A549 (cell line): ENCODE measurements at regions not wholly inside any gene's neighbourhood (a gene's known extent, or its start where the extent isn't known, plus 50 kb on each side); places are given as distances from the start of the nearest gene placed in this dataset.

Experiments
- CTCF ChIP-seq: fragments of >200 bp; sonication (Bioruptor Twin); formaldehyde crosslinking; IDR thresholded peaks from 3 replicates; pipeline ENCODE4 v1.5.1; 2016
- ELK1 ChIP-seq: fragments of 150-350 bp; IDR thresholded peaks from 2 replicates; pipeline ENCODE4 v1.6.1; 2014; ENCODE audit warnings: low read depth, mild to moderate bottlenecking, low read length
- EP300 ChIP-seq, 2 experiments: fragments of >200 bp; sonication (Bioruptor Twin); formaldehyde crosslinking; IDR thresholded peaks; 2 replicates in 1 of 2; 3 replicates in 1 of 2; pipeline ENCODE4 v1.6.1; 2016 to 2017
- MAX ChIP-seq: IDR thresholded peaks from 2 replicates; pipeline ENCODE4 v1.6.1; 2012
- PHF8 ChIP-seq: fragments of 200-600 bp; sonication (generic); IDR thresholded peaks from 2 replicates; pipeline ENCODE4 v1.6.1; 2016; ENCODE audit warnings: low read depth, mild to moderate bottlenecking, antibody characterized with exemption, moderate library complexity, borderline replicate concordance
- POLR2A ChIP-seq: IDR thresholded peaks from 2 replicates; pipeline ENCODE4 v1.6.1; 2012; ENCODE audit warnings: mild to moderate bottlenecking, low read length
- RAD21 ChIP-seq, 2 experiments: fragments of >200 bp in 1 of 2; sonication (Bioruptor Twin) in 1 of 2; formaldehyde crosslinking in 1 of 2; IDR thresholded peaks in 1 of 2; conservative IDR thresholded peaks in 1 of 2; 2 replicates in 1 of 2; 3 replicates in 1 of 2; pipeline ENCODE4 v1.6.1; 2012 to 2018; ENCODE audit warnings: inconsistent platforms in 1 of 2
- REST ChIP-seq: fragments of 200-600 bp; sonication (generic); IDR thresholded peaks from 2 replicates; pipeline ENCODE4 v1.6.1; 2016; ENCODE audit warnings: antibody characterized with exemption, mild to moderate bottlenecking, moderate library complexity
- SMC3 ChIP-seq: fragments of >200 bp; sonication (Bioruptor Twin); formaldehyde crosslinking; IDR thresholded peaks from 3 replicates; pipeline ENCODE4 v1.6.1; 2018; ENCODE audit warnings: inconsistent platforms
- ZFP36 ChIP-seq: fragments of 450-650 bp; IDR thresholded peaks from 2 replicates; pipeline ENCODE4 v1.6.1; 2014; ENCODE audit warnings: borderline replicate concordance; ENCODE audit not compliant: partially characterized antibody

DNA sequence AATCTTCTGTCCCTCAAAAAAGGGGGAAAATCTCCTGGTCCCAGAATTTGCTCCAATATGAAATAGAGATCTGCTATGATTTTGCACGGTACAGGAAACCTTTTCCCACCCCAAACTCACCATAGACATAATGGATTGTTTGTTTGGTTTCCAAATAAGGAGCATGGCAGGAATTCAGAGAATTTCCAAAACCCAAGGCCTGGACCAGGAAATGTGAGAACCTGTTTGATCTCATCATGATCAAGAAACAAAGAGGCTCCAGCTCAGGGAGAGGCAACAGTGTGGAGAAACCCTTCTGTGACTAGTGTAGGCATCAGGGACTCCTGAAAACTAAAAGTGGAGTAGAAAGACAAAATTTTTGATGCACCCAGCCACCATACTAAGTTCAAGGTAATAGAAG lies 1548.1 kb upstream of the LRRTM3 start:
- no peak for TF ChIP-seq CTCF
- TF ChIP-seq POLR2A, result no peak
- no peak for TF ChIP-seq EP300 (IDR thresholded peaks at IDR 0.05)
- no peak for TF ChIP-seq PHF8
- no peak for TF ChIP-seq MAX
- TF ChIP-seq ELK1, result no peak
- no peak for TF ChIP-seq ZFP36
- TF ChIP-seq RAD21 (conservative IDR thresholded peaks at IDR 0.05 in 1 of 2, IDR thresholded peaks at IDR 0.05 in 1 of 2), result no peak
- no peak for TF ChIP-seq REST
- no peak for TF ChIP-seq SMC3
